Colon (tissue), 2 donors: ENCODE measurements at regions not wholly inside any gene's neighbourhood (a gene's known extent, or its start where the extent isn't known, plus 50 kb on each side); places are given as distances from the start of the nearest gene placed in this dataset.

Source experiments
- FAIRE-seq: peaks from 2 replicates; lab custom pipeline; 2012; peaks lifted over from hg19 to GRCh38; lab: Jason Lieb, UNC
- donor health status: control.
- donor health status: control.

GRCh38 chr6:163985710-163986109 is 571.2 kb downstream of the QKI start:
- FAIRE-seq, result no peak

DNA sequence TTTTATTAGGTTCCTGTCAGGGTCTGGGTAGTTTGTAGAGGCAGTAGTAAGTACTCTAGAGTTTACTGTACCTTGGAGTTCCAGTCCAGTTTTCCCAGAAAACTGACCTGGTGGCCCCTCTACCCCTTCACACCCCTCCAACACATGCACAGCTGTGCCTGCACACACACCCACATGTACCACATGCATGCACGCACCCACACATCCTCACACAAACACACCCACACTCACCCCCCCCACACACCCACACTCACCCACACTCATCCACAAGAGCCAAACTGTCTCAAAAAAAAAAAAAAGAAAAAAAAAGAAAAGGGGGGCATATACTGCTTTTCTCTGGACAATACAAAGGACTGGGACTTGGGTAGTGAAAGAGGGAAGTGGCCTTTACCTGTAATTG is 570.5 kb downstream of the QKI start:
- no peak for FAIRE-seq

DNA sequence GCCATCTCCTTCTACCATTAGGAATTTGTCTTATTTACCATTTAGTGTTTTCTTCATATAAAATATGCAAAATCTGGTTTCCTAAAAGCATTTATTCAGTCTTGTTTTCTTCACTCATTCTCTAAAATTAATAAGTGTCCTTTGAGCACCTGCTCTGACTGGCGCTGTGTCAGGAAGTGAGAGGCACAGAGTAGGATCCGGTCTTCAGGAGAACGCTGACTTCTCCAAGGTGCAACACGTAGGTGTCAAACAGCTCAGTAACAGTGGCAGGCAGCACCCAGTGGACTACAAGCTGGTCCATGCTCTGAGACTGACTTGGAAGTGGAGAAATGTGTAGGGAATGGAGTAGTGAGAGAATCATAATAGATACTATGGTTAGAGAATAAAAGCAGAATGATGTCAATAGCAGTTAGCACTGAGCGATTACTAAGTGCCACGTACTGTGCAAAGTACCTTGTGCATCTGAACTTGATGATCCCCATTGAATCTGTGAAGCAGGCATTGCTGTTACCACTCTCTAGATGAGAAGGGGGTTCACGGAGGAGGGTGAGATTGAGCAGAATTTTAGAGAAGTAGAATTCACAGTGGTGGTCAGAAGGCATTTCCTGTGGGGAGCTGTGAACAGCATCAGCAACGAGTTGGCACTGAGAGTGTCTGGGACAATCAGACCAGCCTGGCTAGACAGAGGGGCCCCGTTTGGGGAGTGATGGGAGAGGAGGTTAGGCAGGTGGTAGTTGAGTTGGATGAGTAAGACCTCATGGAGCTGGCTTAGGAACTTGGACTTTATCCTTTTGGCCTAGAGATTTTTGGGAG is 569.8 kb downstream of the QKI start:
- no peak for FAIRE-seq

- FAIRE-seq, result no peak
Measured at GRCh38 chr6:163983679-163984078, 569.2 kb downstream of the QKI start.

GRCh38 chr6:163974322-163974721 is 559.8 kb downstream of the QKI start:
- FAIRE-seq, result no peak

GRCh38 chr6:163971841-163972838 is 557.6 kb downstream of the QKI start:
- no peak for FAIRE-seq

DNA sequence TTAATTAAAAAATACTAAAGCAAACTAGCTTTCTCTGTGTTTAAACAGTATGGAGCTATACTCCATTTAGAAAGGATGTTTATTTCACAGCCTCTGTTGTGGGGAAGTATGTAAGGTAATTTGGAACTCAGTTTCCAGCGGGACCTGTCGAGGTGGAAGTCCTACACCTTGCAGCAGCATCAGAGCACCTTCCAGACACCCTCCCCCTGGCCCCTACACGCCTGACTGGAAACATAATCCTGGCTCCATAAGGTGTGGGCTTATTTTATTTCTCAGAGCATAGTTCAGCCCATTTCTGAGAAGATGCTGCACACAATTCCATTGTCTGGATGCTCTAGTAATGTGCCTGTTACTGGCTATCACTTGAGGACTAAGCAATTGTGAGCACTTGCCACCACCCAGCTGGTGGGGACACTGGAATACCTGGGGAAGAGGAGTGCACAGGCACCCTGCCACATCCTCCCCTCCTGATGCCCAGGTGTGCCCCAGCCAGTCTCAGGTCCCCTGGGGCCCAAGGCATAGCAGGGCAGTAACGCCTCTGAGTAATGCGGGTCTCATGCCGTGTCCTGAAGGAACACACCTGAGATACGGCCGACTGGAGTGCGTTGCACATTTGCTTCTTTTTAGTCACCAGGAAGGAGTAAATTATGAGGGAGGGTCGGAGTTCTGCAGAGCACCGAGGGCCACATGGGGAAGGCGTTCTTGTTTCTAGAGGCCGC is 556.5 kb downstream of the QKI start:
- no peak for FAIRE-seq

GRCh38 chr6:163965426-163966348 is 551.2 kb downstream of the QKI start:
- FAIRE-seq, result no peak

DNA sequence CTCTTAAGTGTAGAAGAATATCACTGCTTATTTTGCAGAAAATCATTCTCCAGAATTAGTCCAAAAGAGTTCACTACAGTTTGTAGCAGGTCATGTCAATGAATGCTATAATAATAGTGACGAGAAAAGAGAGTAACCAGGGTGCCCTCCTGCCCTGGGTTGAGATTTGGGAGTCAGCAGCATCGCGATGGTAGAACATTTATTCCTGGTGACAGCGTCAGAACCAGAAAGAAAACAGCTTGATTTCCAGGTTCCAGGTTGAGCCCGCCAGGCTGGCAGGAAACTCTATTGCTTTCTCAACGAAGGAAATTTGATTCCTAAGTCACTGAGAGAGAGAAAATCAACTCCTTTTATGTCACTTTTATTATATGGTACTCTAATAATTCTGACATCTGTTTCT is 550.3 kb downstream of the QKI start:
- no peak for FAIRE-seq

- FAIRE-seq, result no peak
Measured at GRCh38 chr6:163963205-163964120, 548.9 kb downstream of the QKI start.

GRCh38 chr6:163962627-163963117 is 548.2 kb downstream of the QKI start:
- FAIRE-seq, result no peak

GRCh38 chr6:163960128-163960527 is 545.6 kb downstream of the QKI start:
- no peak for FAIRE-seq

- FAIRE-seq, result no peak
Measured at GRCh38 chr6:163958646-163959045, 544.1 kb downstream of the QKI start.

DNA sequence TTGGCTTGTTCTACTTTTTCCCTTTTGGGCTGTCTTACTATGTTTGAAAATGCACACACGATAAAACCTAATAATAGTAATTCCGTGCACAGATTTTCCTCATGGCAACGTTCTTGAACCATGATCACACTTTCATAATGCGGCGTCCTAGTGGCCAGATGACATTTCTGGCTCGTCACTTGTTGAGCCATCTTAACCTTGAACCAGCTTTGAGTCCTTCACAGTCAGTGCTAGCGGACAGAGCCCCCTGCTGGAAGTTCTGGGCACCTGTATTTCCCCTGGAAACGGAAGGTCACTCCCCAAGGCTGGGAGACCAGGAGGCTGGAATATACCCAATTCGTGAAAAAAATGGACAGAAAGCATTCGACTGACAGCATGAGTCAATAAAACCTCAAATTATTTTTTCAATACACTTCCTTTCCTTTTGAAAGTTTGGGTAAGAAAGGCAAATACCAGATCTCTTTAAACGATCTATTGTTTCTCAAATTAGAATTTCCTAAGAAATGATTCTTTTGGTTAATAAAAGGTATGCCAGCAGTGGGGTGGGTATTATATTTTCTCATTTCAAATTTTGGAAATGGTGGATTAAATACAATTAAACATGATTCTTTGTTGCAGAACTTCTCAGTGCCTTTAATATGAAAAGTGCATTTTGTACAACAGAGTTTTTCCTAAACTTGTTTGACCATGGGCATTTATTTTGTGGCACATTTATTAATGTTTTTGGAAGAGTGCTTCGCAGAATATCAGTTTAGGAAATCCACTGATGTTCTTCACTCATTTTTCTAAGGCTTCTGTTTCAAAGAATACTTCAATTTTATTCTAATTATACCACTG is 542.3 kb downstream of the QKI start:
- FAIRE-seq, result no peak

DNA sequence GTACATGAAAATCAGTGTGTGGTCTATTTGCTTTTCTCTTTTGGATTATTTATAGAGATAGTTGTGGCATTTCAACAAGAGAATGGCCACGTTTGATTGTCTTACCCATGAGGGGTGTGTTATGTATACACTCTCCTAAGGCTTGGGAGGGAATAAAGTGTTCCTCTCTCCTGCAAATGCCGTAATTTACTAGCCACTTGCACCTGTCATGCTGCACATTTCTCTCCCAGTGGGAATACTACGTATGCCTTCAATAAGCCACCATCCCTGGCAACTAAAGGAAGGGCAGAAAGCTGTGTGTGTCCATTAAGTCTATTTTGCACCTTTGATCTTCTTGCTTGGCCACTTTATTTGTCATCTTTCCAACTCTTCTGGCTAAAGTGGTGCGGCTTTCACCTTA is 541.2 kb downstream of the QKI start:
- no peak for FAIRE-seq

- no peak for FAIRE-seq
Measured at GRCh38 chr6:163955096-163955495, 540.6 kb downstream of the QKI start.

GRCh38 chr6:163954088-163954775 is 539.7 kb downstream of the QKI start:
- no peak for FAIRE-seq

DNA sequence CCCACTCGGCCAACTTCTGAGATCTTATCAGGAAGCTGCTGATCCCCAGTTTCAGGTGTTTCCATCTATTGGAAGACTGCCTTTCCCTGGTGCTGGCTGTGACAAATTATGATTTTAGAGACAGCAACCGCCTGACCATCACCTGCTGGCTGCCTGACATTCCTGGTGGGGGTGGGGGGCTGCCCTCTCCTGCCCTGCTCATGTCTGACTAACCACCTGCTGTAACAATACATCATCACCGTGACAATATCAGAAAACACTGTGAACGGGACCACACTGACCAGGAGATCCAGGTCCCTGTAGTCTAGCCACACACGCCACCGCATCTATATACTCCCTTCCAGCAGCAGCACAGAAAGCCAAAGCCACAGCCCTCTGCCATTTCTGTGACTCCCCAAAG is 537.5 kb downstream of the QKI start:
- no peak for FAIRE-seq

DNA sequence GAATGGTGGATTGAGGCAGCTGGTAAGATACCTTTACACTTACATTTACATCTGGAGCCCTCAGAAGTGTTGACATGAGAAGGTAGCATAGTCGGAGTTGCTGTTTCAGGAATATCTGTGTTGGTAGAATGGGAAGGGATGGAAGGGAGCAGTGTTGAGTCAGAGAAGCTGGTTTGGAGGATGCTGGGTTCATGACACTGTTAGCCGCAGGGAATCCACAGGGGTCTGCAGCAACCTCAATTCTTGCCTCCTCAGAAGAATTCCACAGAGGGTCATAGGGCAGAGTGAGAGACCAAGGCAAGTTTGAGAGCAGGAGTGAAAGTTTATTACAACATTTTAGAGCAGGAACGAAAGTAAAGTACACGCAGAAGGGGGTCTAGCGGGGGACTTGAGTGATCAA is 536.8 kb downstream of the QKI start:
- no peak for FAIRE-seq
